ENCODE measurements at regions not wholly inside any gene's neighbourhood (a gene's known extent, or its start where the extent isn't known, plus 50 kb on each side); places are given as distances from the start of the nearest gene placed in this dataset.

DNA sequence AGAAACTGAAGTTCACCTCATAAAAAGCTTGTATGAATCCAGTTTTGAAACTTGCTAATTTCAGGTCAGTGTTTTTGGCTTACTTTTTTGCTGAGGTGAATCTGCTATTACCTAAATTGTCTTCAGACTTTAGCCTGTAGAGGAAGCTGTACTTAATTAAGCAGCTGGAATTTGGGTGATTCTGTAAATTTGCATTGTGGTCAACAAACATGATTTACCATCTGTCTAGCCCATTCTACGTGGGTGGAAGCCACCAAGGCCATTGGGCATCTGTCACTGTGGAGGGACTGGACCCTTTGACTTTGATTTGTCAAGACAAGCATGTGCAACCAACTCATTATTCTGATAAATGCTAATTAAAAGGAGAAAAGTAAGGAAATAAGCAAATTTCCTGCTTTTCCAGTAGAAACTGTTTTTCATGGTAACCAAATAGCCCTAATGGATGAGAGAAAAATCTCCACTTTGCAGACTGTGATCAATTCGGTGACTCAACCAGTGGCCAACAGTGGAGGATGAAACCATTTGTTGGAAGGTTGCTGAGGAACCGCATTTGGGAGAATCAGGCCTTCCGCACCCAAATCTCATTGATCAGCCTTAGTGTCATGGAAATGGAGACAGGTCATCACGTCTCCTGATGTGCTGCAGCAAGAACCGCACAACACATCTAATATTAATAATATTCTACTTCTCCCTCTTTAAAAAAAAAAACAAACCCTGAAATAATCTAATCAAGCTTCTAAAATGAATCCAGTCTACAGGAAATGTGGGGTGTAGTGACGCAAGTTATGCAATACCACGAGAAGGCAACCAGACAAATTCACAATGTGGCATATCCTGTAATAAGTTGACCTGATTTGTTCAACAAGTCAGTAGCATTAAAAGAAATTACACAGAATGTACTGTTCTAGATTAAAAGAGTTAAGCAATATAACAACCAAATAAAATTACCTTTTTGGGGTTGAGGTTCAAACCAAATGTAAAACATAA, 54.3 kb downstream of the GARRE1 start:
- H3K4me1 ChIP-seq (replicated peaks in 1 of 4; ENCODE audit: control insufficient read depth in 3 of 4, insufficient read depth in 4 of 4, low read length in 3 of 4), result peaks cover 3 to 13% (median 12%) of the 10 kb centered on the region in 4 experiments
- no peak overlapping the region for H3K27ac ChIP-seq (ENCODE audit: low read depth, low read length)
- 93% methylated on average over 8 of the region's 8 CpGs; no CpG with 5 or more reads in 1 of the 2 experiments for WGBS, 2 experiments (ENCODE audit: extremely low coverage in 1 of 2, insufficient coverage in 1 of 2, insufficient read length in 1 of 2, insufficient replicate concordance in 2 of 2, low coverage in 1 of 2, low lambda C conversion rate in 2 of 2, missing lambda C conversion rate in 1 of 2)
- no peak overlapping the region for H3K23ac ChIP-seq (ENCODE audit: insufficient read length)
- no peak overlapping the region for H2BK12ac ChIP-seq (ENCODE audit: low read depth, low read length)
- no peak overlapping the region for H4K8ac ChIP-seq (ENCODE audit: extremely low read depth, insufficient read depth, low read length)
- H3K9ac ChIP-seq (replicated peaks in 1 of 4; ENCODE audit: extremely low read depth in 1 of 4, low read depth in 3 of 4, low read length in 3 of 4), result no peak overlapping the region
- H3K4me3 ChIP-seq (ENCODE audit: extremely low read depth in 1 of 4, insufficient read depth in 2 of 4, low read depth in 3 of 4, low read length in 4 of 4), result no peak overlapping the region
- no peak overlapping the region for H2AFZ ChIP-seq (ENCODE audit: low read length)
- H2BK15ac ChIP-seq (ENCODE audit: low read length), result no peak overlapping the region
- no peak overlapping the region for H3K56ac ChIP-seq (replicated peaks; ENCODE audit: insufficient read length, low read depth, low read length)
- no peak overlapping the region for H3K14ac ChIP-seq (ENCODE audit: insufficient read length)
- H3K79me2 ChIP-seq (ENCODE audit: control insufficient read depth in 1 of 2, insufficient read depth in 2 of 2, low read length in 2 of 2), result 0 out of 4 replicates have a peak, but pooled peaks cover 0 to 8% of the 10 kb centered on the region in 2 experiments
- no peak overlapping the region for H3K18ac ChIP-seq (ENCODE audit: extremely low read depth, low read length)
- H3K79me1 ChIP-seq (ENCODE audit: low read depth, low read length), result peaks cover 2% of the 10 kb centered on the region; the same call in 1 of the 2 replicates
- no peaks in the 10 kb centered on the region for H3K23me2 ChIP-seq (ENCODE audit: low read depth, low read length)
- no peak overlapping the region for H2BK20ac ChIP-seq (ENCODE audit: low read length)
- no peak overlapping the region for H2AK5ac ChIP-seq (ENCODE audit: low read depth, low read length)
- no peaks in the 10 kb centered on the region for H3K9me3 ChIP-seq (ENCODE audit: insufficient read depth in 2 of 2, low read depth in 1 of 2, low read length in 1 of 2)
- H4K5ac ChIP-seq (ENCODE audit: insufficient read length, low read depth, low read length), result no peak overlapping the region
- CTCF ChIA-PET (ENCODE audit: partially characterized antibody), result no interaction called here
- H3K27me3 ChIP-seq (replicated peaks in 1 of 4; ENCODE audit: control insufficient read depth in 3 of 4, extremely low read depth in 1 of 4, insufficient read depth in 3 of 4, low read length in 3 of 4), result no peaks in the 10 kb centered on the region
- H2BK120ac ChIP-seq (replicated peaks; ENCODE audit: low read depth, low read length), result no peak overlapping the region
- peaks cover 0 to 2% of the 10 kb centered on the region in 2 experiments for H4K20me1 ChIP-seq (replicated peaks in 1 of 2; ENCODE audit: control insufficient read depth in 1 of 2, insufficient read depth in 2 of 2, low read length in 2 of 2)
- DNase-seq (ENCODE audit: low read depth in 1 of 2, low spot score in 2 of 2) (no peak), FAIRE-seq (no peak)
- POLR2A ChIA-PET (ENCODE audit: partially characterized antibody), result no interaction called here
- H3K36me3 ChIP-seq (ENCODE audit: control insufficient read depth in 2 of 4, insufficient read depth in 4 of 4, low read length in 3 of 4), result no peaks in the 10 kb centered on the region
- H2BK5ac ChIP-seq (ENCODE audit: low read depth, low read length), result no peak overlapping the region
- TF ChIP-seq CEBPB (IDR thresholded peaks at IDR 0.05; ENCODE audit: low read depth, low read length) (0 out of 2 replicates have a peak, but pooled peaks have one; percentile 11), TBP (IDR thresholded peaks at IDR 0.05; ENCODE audit: low read depth, low read length) (no peak)
- no peak overlapping the region for H4K91ac ChIP-seq (replicated peaks; ENCODE audit: insufficient read length, low read length)
- no peak overlapping the region for H3K4me2 ChIP-seq (ENCODE audit: insufficient read depth in 1 of 2, low read depth in 2 of 2, low read length in 2 of 2)
- no peak overlapping the region for H3K4ac ChIP-seq (replicated peaks; ENCODE audit: insufficient read length, low read depth, low read length)
